Myocyte (in vitro differentiated cells): ENCODE measurements at regions not wholly inside any gene's neighbourhood (a gene's known extent, or its start where the extent isn't known, plus 50 kb on each side); places are given as distances from the start of the nearest gene placed in this dataset.

Experiments
- DNase-seq: peaks from one replicate; pipeline ENCODE4 v3.0.0-alpha.2; 2012; ENCODE audit warnings: low read depth

- peak; percentile 93 for DNase-seq
These were observed 53.2 kb upstream of the ADPGK start for GRCh38 chr15:72836676-72837330.

GRCh38 chr15:72835294-72835890 is 51.8 kb upstream of the ADPGK start:
- DNase-seq: peak; percentile 63

GRCh38 chr15:72833561-72833960 is 50.0 kb upstream of the ADPGK start:
- peak; percentile 19 for DNase-seq
